GM21360 (cell line): ENCODE measurements at regions not wholly inside any gene's neighbourhood (a gene's known extent, or its start where the extent isn't known, plus 50 kb on each side); places are given as distances from the start of the nearest gene placed in this dataset.

Source experiments
- ATAC-seq: cut with Tn5 transposase; IDR thresholded peaks from one replicate; pipeline ENCODE4 v1.9.1; 2021; ENCODE audit warnings: mild to moderate bottlenecking, moderate library complexity; ENCODE audit not compliant: unreplicated experiment

DNA sequence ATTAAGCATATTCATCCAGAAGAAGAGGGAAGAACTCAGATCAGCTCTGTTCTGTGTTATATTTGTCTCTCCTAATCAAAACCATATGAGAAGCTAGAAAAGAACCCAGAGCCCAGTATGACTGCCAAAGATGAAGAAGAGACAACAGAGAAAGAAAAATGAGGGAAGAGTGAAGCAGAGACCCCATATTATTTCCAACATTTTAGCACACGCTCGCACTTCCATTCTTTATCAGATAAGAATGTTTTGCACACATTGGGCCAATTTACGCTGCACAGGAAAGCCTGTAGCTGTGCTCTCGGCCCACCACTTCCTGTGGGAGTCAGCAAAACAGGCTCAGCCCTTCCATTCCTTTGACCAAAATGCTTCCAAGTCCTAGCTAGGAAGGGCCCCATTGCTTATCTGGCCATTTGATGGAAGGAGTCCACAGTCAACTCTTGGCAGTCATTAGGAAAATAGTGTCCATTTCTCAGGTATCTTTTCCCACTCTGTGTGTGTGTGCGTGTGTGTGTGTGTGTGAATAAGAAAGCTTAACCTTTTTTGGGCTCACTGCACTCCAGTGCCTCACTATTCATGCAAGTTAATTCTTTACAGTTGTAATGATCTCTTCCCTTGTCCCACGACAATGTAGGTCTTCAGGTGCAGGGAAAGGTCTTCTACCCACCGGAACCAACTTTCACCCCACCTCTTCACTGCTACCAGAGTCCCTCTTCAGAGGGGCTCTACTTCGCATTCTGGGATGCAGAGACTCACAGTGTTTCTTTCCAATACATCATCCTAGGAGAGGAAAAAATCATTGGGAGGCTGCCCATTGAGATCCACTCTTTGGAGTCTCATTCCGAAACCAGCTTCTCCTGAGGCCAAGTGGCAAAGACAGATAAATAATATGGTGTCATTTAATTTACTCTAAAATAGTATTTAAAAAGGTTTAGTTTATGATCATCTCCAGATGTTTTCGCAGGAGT lies 237.5 kb downstream of the COG6 start:
- ATAC-seq: no peak

DNA sequence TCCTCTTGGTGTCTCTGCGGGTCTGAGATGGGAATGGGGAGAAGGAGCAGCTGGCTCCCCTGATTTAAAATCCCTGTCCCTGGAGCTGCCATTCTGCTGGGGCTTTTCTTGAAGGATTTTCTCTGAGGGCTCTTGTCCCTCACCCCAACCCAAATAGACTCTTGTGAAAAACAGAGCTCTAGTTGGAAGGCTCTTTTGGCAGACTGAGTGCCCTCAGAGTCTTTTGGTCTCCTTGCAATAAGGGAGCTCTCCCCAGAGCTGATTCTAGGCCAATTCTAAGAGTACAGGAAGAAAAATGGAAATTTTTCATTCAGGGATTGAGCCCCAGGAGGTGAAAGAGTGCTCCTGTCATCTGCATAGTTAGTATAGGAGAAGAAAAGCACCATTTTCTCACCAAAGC lies 238.3 kb downstream of the COG6 start:
- no peak for ATAC-seq

DNA sequence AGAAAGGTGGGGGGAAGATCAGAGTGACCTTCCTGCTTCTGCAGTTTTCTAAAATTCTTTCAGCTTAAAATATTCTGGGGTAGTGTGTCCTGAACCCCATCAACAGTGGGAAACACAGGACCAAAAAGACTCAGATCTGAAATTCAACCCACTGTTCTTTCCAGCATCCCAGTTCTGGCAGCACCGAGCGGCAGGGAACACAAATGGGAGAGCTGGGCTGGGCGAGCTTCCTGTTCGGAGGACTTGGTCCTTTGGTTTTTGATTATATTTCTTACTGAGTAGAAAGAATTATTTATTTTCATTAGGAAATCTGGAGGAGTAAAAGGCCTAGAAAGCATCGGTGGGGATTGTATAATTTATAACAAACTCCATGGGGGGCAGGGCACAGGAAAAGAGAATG lies 239.1 kb downstream of the COG6 start:
- ATAC-seq: no peak

DNA sequence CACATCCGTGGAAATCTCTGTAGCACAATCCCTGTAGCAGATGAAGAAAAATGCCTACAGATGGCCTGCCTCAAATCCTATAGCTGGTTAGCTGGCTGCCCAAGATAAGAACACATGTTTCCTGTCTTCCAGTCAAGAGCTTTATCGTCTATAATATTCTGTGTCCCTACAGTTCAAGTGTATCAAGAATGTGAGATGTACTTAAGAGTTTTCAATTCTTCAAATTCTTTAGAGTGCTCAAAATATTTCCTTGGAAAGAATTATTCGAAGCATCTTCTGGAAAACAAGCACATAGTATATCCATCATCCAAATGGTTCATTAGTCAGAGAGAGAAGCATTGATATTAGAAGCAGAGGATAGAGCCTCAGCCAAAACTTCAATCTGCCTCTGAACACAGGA lies 239.8 kb downstream of the COG6 start:
- ATAC-seq: no peak

GRCh38 chr13:39897636-39898035 lies 242.2 kb downstream of the COG6 start:
- no peak for ATAC-seq

DNA sequence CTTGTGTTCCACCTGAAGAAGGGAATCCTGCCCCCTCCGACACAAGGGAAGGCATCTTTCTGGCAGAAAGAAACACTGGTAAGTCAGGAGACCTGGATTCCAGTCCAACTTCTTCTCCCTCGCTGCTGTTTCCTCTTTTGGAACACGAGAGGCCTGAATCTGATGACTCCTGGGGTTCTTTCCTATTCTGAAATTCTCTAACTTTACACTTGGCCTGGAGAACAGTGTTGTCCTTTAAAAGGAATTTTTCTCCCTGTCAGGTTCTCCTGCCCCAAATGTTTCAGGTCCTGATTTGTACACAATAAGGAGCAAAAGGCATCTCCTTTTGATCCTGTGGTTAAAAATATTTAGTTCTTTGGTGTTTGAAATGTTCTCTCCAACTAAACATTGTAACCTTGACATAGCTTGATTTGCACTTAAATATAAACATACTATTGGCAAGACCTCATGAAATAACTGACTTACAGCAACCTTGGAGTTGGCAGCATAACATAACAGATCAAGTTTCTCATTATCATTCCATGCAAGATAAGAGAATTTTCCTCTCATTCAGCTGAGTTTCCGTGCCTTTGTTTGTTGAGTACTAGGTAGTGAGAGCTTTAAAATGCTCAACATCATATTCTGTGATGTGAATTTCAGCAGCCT lies 244.8 kb downstream of the COG6 start:
- ATAC-seq: no peak

GRCh38 chr13:39904959-39905358 lies 249.5 kb downstream of the COG6 start:
- ATAC-seq: no peak

- no peak for ATAC-seq
Measured at GRCh38 chr13:39909634-39910033, 254.2 kb downstream of the COG6 start.

DNA sequence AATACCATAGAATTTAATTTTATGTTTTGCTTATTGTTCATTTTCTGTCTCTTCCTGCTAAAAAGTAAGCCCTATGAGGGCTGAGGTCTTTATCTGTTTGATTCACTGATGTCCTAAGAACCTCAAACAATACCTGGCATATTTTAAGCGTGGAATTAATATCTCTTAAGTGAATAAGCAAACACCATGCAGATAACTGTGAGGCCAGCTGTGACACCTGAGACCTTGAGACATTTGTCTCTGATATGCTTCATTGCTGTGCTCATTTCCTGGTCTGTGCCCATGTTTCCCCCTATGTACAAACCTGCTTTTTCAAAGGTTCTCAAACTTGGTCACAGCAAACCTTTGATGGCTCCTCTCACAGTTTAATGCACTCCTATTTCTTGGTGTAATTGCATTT lies 254.6 kb downstream of the COG6 start:
- no peak for ATAC-seq

DNA sequence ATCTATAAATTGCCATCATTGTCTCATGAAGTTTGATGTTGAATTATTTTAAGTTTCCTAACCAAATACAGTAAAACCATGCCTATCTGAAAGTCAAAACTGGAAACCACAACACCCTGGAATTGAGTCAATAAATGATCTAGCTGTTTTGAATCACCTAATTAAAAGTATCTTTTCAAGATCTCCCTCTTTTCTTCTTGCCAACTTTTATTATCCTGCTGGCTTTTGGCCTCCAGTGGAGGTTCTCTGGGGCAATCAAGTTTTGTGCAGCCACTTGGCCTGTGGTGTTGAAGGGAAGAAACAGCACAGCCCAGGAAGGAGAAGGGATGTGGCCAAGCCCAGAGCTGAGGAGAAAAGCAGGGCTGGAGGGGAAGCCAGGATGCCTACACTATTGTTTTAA lies 255.4 kb downstream of the COG6 start:
- no peak for ATAC-seq

DNA sequence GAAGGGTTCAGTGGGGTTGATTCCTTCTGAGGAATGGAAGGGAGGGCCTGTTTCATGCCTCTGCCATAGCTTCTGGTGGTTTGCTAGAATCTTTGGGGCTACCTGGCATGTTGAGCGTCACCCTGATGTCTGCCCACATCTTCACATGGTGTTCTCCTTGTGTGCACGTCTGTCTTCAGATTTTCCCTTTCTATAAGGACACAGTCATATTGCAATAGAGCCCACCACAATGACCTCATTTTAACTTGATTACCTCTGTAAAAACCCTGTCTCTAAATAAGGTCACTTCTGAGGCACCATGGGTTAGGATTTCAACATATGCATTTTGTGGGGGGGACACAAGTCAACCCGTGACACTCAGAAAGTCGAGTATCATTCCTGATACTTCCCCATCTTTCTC lies 257.9 kb downstream of the COG6 start:
- no peak for ATAC-seq

DNA sequence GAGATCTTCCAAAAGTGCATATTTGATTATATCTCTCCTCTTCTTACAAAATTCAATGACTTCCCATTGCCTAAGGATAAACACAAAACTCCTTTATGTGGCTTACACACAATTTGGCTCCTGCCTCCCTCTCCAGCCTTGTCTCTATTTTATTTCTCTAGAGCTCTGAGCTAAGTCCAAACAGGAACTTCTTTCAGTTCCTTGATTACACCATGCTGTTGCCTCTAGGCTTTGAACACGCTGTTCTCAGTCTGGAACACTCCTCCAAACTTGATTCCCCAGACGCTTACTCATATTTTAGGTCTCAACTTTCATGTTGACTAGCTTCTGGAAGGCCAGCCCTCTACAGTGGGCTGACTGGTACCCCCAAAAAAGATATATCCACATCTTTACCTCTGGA lies 258.5 kb downstream of the COG6 start:
- no peak for ATAC-seq

DNA sequence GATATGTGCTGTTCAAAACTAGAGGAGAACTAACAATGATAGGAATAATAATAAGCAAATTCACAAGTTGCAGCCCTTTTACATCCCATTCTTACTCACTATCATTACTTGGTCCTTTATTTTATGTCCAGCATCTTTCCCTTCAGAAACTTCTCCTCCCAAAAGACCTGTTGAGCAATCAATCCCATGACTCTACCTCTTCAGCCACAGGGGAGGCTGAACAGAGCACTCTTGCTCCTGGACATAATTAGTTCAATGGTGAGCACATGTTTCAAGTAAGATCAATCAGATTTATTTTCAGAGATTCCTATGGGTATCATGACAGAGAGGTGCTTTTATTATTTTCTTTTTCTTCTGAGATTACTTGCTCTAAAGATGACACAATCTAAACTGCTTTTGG lies 260.0 kb downstream of the COG6 start:
- ATAC-seq: no peak

DNA sequence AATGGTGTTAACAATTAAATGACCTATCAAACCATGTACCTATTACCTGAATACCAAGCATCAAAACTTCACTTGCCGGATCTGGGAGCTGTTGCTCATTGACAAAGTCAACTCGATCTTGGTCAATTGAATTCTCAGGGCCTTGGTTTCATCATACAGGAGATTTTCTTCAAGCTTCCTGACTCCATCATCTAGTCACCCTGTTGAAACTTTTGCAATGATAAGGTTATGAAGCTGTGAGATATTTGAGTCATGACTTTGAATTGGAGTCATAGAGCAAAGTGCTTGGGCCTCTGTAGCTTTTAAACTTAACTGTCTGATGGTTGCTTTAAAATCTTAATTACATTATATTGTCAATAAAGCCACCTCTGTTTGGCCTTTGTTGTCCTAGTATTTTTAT lies 260.9 kb downstream of the COG6 start:
- no peak for ATAC-seq

- no peak for ATAC-seq
Measured at GRCh38 chr13:39918620-39919236, 263.3 kb downstream of the COG6 start.

DNA sequence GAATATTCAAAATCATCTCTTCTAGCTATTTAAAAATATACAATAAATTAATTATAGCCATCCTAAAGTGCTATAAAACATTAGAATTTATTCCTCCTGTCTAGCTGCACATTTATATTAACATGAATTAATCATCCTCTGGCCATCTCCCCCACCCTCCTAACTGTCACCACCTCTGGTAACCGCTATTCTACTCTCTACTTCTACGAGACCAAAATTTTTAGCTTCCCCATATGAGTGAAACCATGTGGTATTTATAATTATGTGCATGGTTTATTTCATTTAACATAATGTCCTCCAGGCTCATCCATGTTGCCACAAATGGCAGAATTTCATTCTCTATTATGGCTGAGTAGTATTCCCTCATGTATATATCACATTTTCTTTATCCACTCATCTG lies 265.2 kb downstream of the COG6 start:
- no peak for ATAC-seq

GRCh38 chr13:39926345-39926744 lies 270.9 kb downstream of the COG6 start:
- ATAC-seq: no peak

- no peak for ATAC-seq
Measured at GRCh38 chr13:39928261-39928660, 272.8 kb downstream of the COG6 start.

DNA sequence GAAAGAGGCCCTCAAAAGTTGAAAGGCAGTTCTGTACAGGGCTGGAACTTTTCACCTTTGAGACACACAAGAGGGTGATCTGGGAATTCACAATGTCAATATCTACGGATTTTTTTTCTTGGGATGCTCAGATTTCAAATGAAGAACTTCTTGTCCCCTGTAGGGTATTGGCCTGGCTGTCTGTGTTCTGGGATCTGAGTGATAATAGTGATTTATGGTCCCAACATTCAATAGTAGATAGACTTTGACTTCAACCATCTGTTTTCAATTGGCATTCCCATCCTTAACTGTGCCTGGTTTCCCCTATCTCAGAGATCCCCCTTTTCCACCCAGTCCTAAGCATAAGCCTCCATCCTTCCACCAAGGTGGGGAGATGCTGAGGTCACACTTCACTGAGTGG lies 274.1 kb downstream of the COG6 start:
- no peak for ATAC-seq

DNA sequence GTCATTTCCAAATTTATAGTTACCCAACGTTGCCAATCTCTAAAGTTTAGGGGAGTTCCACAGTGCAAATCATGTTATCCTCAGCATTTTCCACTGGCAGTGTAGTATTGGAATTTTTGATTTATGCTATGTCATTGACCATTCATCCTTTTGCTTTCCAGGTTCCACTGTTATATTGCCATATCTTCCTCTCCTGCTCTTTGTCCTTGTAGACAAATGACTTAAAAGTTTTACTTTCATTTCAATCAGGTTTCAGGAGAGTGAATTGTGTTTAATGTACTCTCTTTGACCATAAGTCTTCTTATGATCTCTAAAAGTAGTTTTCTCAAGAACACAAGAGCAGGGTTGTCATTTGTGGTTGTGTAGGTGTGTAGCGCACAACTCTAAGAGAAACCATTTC lies 274.6 kb downstream of the COG6 start:
- no peak for ATAC-seq

DNA sequence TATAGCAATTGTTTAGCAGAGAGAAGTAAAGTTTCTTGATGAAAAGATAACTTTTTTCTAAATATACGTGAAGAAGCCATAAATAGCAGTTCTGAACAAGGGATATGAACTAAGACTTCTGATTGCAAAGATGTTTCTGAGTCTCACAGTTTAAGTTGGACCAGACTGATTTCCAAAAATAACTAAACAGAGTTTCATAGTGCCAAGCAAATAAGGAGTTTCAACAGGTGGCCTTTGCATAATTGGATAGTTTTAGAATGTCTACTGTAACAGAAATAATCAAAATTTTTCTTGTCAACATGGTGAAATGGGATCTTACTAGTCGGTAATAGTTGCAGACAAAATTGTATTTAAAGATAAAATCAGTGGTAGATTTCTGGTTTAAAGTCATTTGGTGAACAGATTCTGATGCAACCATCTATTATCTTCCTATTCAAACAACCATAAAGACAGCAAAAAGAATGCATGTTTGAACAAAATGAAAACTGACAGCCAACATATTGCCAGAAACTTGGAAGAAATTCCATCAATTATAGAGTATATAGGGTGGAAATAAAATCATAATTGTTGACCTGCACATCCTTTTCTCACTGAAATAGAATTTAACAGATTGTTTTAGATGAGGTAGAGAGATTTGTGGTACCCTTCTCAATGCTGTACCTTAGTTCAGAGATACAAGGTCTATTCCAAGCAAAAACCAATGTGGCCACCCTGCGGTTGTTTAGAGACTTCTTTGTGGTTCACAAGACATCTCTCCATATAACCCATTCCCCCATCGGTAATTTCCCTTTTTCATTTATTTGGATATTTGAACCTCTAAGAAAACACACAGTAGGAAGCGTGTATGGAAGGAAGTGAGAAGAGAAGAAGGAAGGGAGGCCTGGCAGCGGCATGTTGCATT lies 275.3 kb downstream of the COG6 start:
- ATAC-seq: no peak
